ENCODE measurements at regions not wholly inside any gene's neighbourhood (a gene's known extent, or its start where the extent isn't known, plus 50 kb on each side); places are given as distances from the start of the nearest gene placed in this dataset.

GRCh38 chr11:92588393-92588792 is 363.8 kb downstream of the FAT3 start:
- no peak for TF ChIP-seq CTCF (IDR thresholded peaks at IDR 0.05; ENCODE audit: insufficient read depth, low read length, poor library complexity, severe bottlenecking)
- TF ChIP-seq EZH2phosphoT487 (conservative IDR thresholded peaks at IDR 0.05; ENCODE audit: low read length): no peak

Data from SU-DHL-6 (cell line).